AG09319 (cell line): ENCODE measurements at regions not wholly inside any gene's neighbourhood (a gene's known extent, or its start where the extent isn't known, plus 50 kb on each side); places are given as distances from the start of the nearest gene placed in this dataset.
A peak's percentile ranks its signal among the peaks of the same experiment; 100 is the strongest.

Experiments used
- DNase-seq: peaks from one replicate; pipeline ENCODE4 v3.0.0-alpha.2; 2010; ENCODE audit warnings: low read depth; ENCODE audit errors: extremely low read depth
- TF ChIP-seq, protein P1 (sequence below): IDR thresholded peaks from 2 replicates; pipeline ENCODE4 v1.5.1; 2011; ENCODE audit warnings: low read depth, mild to moderate bottlenecking, inconsistent platforms, low read length, moderate library complexity

DNA sequence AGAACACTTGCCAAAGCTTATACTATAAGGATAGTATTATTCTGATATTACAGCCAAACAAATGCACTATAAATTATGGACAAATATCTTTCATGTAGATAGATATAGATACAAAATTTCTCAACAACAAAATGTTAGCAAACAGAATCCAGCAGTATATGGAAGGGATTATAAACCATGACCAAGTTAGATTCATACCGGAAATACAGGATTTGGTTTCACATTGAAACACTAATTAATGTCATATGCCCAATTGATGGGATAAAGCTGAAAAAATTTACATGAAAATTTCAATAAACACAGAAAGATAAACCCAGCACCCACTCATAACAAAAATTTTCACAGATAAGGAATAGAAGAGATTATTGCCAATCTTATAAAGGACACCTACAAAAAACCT, 770.3 kb upstream of the SLC35B3 start:
- TF ChIP-seq, protein P1, sequence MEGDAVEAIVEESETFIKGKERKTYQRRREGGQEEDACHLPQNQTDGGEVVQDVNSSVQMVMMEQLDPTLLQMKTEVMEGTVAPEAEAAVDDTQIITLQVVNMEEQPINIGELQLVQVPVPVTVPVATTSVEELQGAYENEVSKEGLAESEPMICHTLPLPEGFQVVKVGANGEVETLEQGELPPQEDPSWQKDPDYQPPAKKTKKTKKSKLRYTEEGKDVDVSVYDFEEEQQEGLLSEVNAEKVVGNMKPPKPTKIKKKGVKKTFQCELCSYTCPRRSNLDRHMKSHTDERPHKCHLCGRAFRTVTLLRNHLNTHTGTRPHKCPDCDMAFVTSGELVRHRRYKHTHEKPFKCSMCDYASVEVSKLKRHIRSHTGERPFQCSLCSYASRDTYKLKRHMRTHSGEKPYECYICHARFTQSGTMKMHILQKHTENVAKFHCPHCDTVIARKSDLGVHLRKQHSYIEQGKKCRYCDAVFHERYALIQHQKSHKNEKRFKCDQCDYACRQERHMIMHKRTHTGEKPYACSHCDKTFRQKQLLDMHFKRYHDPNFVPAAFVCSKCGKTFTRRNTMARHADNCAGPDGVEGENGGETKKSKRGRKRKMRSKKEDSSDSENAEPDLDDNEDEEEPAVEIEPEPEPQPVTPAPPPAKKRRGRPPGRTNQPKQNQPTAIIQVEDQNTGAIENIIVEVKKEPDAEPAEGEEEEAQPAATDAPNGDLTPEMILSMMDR, result no peak
- DNase-seq, result no peak

DNA sequence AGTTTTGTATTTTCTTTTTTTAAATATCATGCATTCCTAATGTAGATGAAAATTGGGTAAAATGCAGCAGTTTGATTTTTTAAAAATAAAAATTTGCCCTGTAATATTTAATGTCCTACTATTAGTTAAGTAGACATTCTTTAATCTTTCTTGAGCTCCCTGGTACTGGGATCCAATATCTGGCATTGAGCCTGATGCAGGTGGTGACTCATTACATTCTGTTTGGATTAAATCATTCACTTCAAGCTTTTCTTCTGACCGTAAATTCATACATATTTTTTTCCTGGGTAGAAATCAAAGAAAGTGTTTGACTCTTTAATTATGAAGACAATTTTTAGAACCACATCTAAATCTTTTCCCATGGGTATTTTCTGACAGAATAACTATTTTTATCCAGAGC, 768.8 kb upstream of the SLC35B3 start:
- TF ChIP-seq, protein P1, result no peak
- peak; percentile 19 for DNase-seq

DNA sequence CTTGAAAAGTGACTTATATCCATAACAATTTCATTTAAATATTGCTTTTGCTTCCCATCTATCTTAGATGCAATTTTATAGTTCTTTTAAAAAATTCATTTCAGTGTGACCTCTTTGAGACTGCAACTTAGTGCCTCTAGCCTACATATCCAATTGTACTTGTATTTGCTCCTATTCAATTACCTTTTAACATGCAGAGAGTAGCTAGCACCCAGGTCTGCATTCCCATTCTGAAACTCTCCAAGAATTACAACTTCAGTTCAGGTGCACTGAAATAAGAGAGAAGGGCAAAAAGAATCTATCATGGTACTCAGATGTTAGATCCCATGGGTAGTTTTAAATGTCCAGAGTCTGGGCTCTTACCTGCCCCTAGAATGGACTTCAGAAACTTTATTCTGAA, 765.4 kb upstream of the SLC35B3 start:
- DNase-seq, result no peak
- TF ChIP-seq, protein P1, result no peak

DNA sequence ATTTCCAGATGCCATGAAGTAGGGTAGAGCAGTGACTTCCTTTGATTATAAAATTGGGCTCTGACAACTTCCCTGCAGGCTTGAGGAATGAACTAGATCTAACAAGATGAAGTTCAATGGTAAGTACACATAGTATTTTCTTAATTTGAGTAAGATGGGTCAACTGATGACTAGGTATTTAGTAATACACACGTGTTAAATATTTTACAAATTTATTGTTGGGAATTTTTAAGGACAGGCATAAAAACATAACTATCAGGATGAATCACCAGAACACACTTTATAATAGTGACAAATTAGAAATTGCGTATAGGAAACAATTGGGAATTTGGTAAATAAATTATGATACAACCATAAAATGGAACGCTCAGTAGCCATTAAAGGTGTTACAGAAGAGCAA, 762.4 kb upstream of the SLC35B3 start:
- TF ChIP-seq, protein P1, result no peak
- DNase-seq, result no peak

DNA sequence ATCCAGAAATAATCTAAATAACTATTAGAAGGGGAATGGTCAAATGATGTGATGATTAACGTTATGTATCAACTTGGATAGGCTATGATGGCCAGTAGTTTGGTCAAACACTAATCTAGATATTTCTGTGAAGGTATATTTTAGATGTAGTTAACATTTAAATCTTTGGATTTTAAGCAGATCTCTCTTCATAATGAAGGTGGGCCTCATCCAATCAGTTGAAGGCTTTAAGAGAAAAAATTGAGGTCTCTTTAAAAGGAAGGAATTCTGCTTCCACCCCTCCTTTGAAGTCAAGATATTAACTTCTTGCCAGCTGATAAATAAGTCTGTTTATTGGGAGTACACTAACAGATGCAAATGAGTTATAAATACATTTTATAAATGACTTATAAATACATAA, 760.0 kb upstream of the SLC35B3 start:
- DNase-seq, result no peak
- TF ChIP-seq, protein P1, result no peak

DNA sequence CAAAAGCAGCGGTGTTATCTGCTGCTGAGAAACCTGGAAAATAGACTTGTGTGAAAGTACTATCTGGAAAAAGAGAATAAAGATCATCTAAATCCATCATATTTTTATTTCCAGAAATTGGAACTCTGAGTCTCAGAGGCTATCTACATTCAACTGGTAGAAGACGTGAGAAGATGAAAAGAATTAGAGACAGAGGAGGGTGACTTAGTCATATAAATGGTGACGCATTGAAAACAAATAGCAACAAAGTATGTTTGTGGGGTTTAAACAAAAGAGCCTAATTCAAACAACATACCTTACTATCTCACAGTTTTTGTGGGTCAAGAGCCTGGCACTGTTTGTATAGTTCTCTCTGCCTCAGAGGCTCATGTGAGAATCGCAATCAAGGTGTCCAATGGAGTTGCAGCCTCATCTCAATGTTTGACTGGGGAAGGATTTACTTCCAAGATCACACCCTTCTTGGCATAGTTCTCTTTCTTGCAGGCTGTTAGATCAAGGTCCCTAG, 757.1 kb upstream of the SLC35B3 start:
- TF ChIP-seq, protein P1, result no peak

DNA sequence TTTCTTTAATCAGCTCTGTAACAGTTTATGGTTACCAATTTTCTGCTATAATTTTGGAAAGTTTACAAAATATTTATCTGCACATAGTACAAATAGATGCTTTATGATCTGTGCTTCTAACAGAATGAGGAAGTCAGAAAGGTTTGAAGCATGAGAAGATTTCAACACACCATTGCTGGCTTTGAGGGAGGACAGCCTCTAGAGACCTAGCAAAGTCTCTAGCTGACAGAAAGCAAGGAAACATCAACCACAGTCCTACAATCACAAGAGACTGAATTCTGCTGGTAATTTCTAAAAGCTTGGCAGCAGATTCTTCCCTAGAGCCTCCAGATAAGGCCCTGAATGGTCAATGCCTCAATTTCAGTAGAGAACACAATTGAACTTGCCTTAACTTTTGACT, 750.8 kb upstream of the SLC35B3 start:
- TF ChIP-seq, protein P1, result no peak
- DNase-seq, result no peak

More for the DNA sequence above, 757.1 kb upstream of the SLC35B3 start:
- no peak for DNase-seq
